K562 (cell line): ENCODE measurements at regions not wholly inside any gene's neighbourhood (a gene's known extent, or its start where the extent isn't known, plus 50 kb on each side); places are given as distances from the start of the nearest gene placed in this dataset.

Experiments
- ATAC-seq: fragments of 200-7000 bp; cut with Tn5 transposase; 3 replicates; pipeline ENCODE4 v1.9.1; 2020; ENCODE audit warnings: moderate library complexity
- BruUV-seq: library from RNA; stranded (reverse); fragments of 400-500 nt; replicated peaks from 2 replicates; lab custom pipeline; 2021; lab: Mats Ljungman, UMichigan
- CTCF ChIA-PET: fragments of 300-600 bp; formaldehyde crosslinking; extraction: SDS; loops from one replicate; lab custom pipeline; 2021; ENCODE audit warnings: low intra/inter-chr PET ratio; lab: Yijun Ruan, JAX
- POLR2A ChIA-PET: fragments of 300-600, 350-650 bp; sonication (Branson Sonifier 250); formaldehyde crosslinking; extraction: SDS; loops from one replicate; lab custom pipeline; 2021; ENCODE audit warnings: antibody characterized with exemption, inconsistent platforms; lab: Yijun Ruan, JAX
- DNase-seq, 4 experiments: peaks; one replicate each; pipeline versions ENCODE4 v3.0.0 to v3.0.0-alpha.2; 2011 to 2018; ENCODE audit warnings: low spot score in 3 of 4, mixed read lengths in 3 of 4; ENCODE audit errors: extremely low read depth in 1 of 4
- FAIRE-seq: peaks from 2 replicates; lab custom pipeline; 2011; peaks lifted over from hg19 to GRCh38; lab: Jason Lieb, UNC
- H2AFZ ChIP-seq: 2 replicates; pipeline ENCODE4 v1.6.0; 2011; ENCODE audit warnings: low read depth, low read length, control low read depth, inconsistent platforms
- H3K27ac ChIP-seq: fragments of 200-600 bp; 3 replicates; pipeline ENCODE4 v1.8.0; 2011; ENCODE audit warnings: low read depth, mild to moderate bottlenecking, control low read depth, inconsistent platforms, low read length, moderate library complexity, mixed read lengths; ENCODE audit errors: extremely low read depth
- H3K27me3 ChIP-seq, 2 experiments: fragments of 300-600 bp in 1 of 2; 2 replicates in 1 of 2; 3 replicates in 1 of 2; pipeline versions ENCODE4 v1.6.0 to v1.8.0; 2011; ENCODE audit warnings: inconsistent platforms in 2 of 2, low read length in 2 of 2, mild to moderate bottlenecking in 1 of 2, mixed read lengths in 1 of 2, moderate library complexity in 1 of 2; ENCODE audit not compliant: control insufficient read depth in 2 of 2, insufficient read depth in 2 of 2
- H3K36me3 ChIP-seq: fragments of 300-600 bp; 3 replicates; pipeline ENCODE4 v1.8.0; 2011; ENCODE audit warnings: mild to moderate bottlenecking, low read length, inconsistent platforms; ENCODE audit not compliant: control insufficient read depth, insufficient read depth
- H3K4me1 ChIP-seq, 2 experiments: fragments of 200-600 bp in 1 of 2; replicated peaks in 1 of 2; 2 replicates in 1 of 2; 3 replicates in 1 of 2; pipeline versions ENCODE4 v1.5.1 to v1.8.0; 2011; ENCODE audit warnings: inconsistent platforms in 2 of 2, low read length in 2 of 2, mild to moderate bottlenecking in 1 of 2, mixed read lengths in 1 of 2, moderate library complexity in 1 of 2; ENCODE audit not compliant: control insufficient read depth in 2 of 2, insufficient read depth in 2 of 2
- H3K4me2 ChIP-seq: 2 replicates; pipeline ENCODE4 v1.6.1; 2011; ENCODE audit warnings: low read length, control low read depth, inconsistent platforms, mixed read lengths; ENCODE audit not compliant: insufficient read depth
- H3K4me3 ChIP-seq: fragments of 200-600 bp; sonication (generic), shearing (Covaris generic); 2 replicates; pipeline ENCODE4 v1.5.1; 2016; ENCODE audit warnings: control low read depth, inconsistent platforms
- H3K79me2 ChIP-seq: fragments of 200-600 bp; 3 replicates; pipeline ENCODE4 v1.8.0; 2011; ENCODE audit warnings: low read length, inconsistent platforms; ENCODE audit not compliant: control insufficient read depth, insufficient read depth
- H3K9ac ChIP-seq, 2 experiments: 2 replicates each; pipeline versions ENCODE4 v1.6.0 to v1.6.1; 2011; ENCODE audit warnings: low read depth in 2 of 2, low read length in 2 of 2, control low read depth in 1 of 2, inconsistent platforms in 1 of 2, mild to moderate bottlenecking in 1 of 2, mixed read lengths in 1 of 2; ENCODE audit not compliant: insufficient read depth in 1 of 2
- H3K9me1 ChIP-seq: one replicate; pipeline ENCODE4 v1.6.0; 2011; ENCODE audit warnings: inconsistent platforms, mild to moderate bottlenecking, low read length, moderate library complexity; ENCODE audit not compliant: control insufficient read depth, insufficient read depth
- H3K9me3 ChIP-seq: replicated peaks from 2 replicates; pipeline ENCODE4 v1.5.1; 2011; ENCODE audit warnings: low read depth, low read length, inconsistent platforms; ENCODE audit not compliant: control insufficient read depth, insufficient read depth
- H4K20me1 ChIP-seq: replicated peaks from 2 replicates; pipeline ENCODE4 v1.6.1; 2011; ENCODE audit warnings: low read length, inconsistent platforms, mixed read lengths; ENCODE audit not compliant: control insufficient read depth, insufficient read depth
- CBX5 ChIP-seq: IDR thresholded peaks from 2 replicates; pipeline ENCODE4 v1.6.1; 2014; ENCODE audit warnings: low read depth, borderline replicate concordance
- CSDE1 ChIP-seq, 2 experiments: fragments of 450-650 bp; IDR thresholded peaks; 2 replicates each; pipeline ENCODE4 v1.6.1; 2016; ENCODE audit warnings: mild to moderate bottlenecking in 1 of 2
- KDM1A ChIP-seq, 2 experiments: fragments of 450-650 bp; IDR thresholded peaks; 2 replicates each; pipeline ENCODE4 v1.6.1; 2016; ENCODE audit warnings: mild to moderate bottlenecking in 2 of 2
- MIER1 ChIP-seq: fragments of 450-650 bp; IDR thresholded peaks from 2 replicates; pipeline ENCODE4 v1.6.1; 2016; ENCODE audit warnings: antibody characterized with exemption, mild to moderate bottlenecking, low read depth
- TBL1XR1 ChIP-seq, 2 experiments: IDR thresholded peaks; 2 replicates each; pipeline ENCODE4 v1.6.1; 2012; ENCODE audit warnings: improper control_type of control experiment in 2 of 2, low read length in 2 of 2, mild to moderate bottlenecking in 1 of 2
- XRCC5 ChIP-seq: fragments of 200-400 bp; formaldehyde crosslinking; IDR thresholded peaks from 2 replicates; pipeline ENCODE4 v1.6.1; 2017; ENCODE audit warnings: low read depth, mild to moderate bottlenecking, low read length
- ZBTB17 ChIP-seq: fragments of 450-650 bp; formaldehyde crosslinking; IDR thresholded peaks from 2 replicates; pipeline ENCODE4 v1.4.0; 2020; ENCODE audit warnings: mild to moderate bottlenecking
- ZBTB8A ChIP-seq: fragments of 450-650 bp; IDR thresholded peaks from 2 replicates; pipeline ENCODE4 v1.6.1; 2018; ENCODE audit warnings: mild to moderate bottlenecking, moderate library complexity; ENCODE audit not compliant: partially characterized antibody
- WGBS: fragments of 100-300 bp; shearing (Covaris generic); methylation state at CpG from one replicate; pipeline ENCODE4 v1.1.6; 2016; ENCODE audit warnings: low coverage, mixed read lengths; ENCODE audit not compliant: insufficient coverage; ENCODE audit errors: missing lambda C conversion rate; 5-methylcytosine and 5-hydroxymethylcytosine counted together
- in situ Hi-C: fragments of 300-500 bp; cut with MboI; formaldehyde crosslinking; loops from 4 replicates; pipeline ENCODE4 v1.15.0; 2018; ENCODE audit warnings: inconsistent platforms, mixed read lengths
- intact Hi-C: fragments of 100-400 bp; cut with micrococcal nuclease; formaldehyde crosslinking; loops from 2 replicates; pipeline ENCODE4 v1.14.2; 2022
- TF ChIP-seq, protein P1 (sequence below): sonication (generic); formaldehyde crosslinking; IDR thresholded peaks from 2 replicates; pipeline ENCODE4 v1.8.0; 2022; ENCODE audit warnings: mild to moderate bottlenecking, missing genetic modification reagents
- TF ChIP-seq, protein P2 (sequence below): sonication (generic); formaldehyde crosslinking; IDR thresholded peaks from 2 replicates; pipeline ENCODE4 v1.8.1; 2022; ENCODE audit warnings: missing genetic modification reagents

- no peaks in the 10 kb centered on the region for H3K4me1 ChIP-seq
- FAIRE-seq (no peak), DNase-seq (no peak), ATAC-seq (no peak)
- no TSS peak for BruUV-seq
- no peak overlapping the region for H3K4me2 ChIP-seq
- CTCF ChIA-PET: no interaction called here
- H3K9me1 ChIP-seq: no peaks in the 10 kb centered on the region
- in situ Hi-C loops: no loop called here
- WGBS: 0% methylated on average over 4 of the region's 4 CpGs
- H3K36me3 ChIP-seq: no peaks in the 10 kb centered on the region
- no peak for TF ChIP-seq MIER1
- no peak for TF ChIP-seq XRCC5
- no peak for TF ChIP-seq CBX5
- TF ChIP-seq CSDE1 (IDR thresholded peaks at IDR 0.05): no peak
- TF ChIP-seq, protein P1, sequence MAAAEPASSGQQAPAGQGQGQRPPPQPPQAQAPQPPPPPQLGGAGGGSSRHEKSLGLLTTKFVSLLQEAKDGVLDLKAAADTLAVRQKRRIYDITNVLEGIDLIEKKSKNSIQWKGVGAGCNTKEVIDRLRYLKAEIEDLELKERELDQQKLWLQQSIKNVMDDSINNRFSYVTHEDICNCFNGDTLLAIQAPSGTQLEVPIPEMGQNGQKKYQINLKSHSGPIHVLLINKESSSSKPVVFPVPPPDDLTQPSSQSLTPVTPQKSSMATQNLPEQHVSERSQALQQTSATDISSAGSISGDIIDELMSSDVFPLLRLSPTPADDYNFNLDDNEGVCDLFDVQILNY (CRISPR knock-in tag): no peak
- TF ChIP-seq TBL1XR1 (IDR thresholded peaks at IDR 0.05; ENCODE audit: low read length in 2 of 2): no peak
- TF ChIP-seq, protein P2, sequence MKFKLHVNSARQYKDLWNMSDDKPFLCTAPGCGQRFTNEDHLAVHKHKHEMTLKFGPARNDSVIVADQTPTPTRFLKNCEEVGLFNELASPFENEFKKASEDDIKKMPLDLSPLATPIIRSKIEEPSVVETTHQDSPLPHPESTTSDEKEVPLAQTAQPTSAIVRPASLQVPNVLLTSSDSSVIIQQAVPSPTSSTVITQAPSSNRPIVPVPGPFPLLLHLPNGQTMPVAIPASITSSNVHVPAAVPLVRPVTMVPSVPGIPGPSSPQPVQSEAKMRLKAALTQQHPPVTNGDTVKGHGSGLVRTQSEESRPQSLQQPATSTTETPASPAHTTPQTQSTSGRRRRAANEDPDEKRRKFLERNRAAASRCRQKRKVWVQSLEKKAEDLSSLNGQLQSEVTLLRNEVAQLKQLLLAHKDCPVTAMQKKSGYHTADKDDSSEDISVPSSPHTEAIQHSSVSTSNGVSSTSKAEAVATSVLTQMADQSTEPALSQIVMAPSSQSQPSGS (CRISPR knock-in tag): no peak
- no peak for TF ChIP-seq KDM1A (IDR thresholded peaks at IDR 0.05)
- no peak for TF ChIP-seq ZBTB17
- no peak for TF ChIP-seq ZBTB8A
- H2AFZ ChIP-seq: no peak overlapping the region
- H3K79me2 ChIP-seq: no peaks in the 10 kb centered on the region
- H3K4me3 ChIP-seq: no peak overlapping the region
- H3K27ac ChIP-seq: no peak overlapping the region
- intact Hi-C loops: no loop called here
- H3K9me3 ChIP-seq: no peaks in the 10 kb centered on the region
- H3K27me3 ChIP-seq: peaks cover 0 to 14% of the 10 kb centered on the region in 2 experiments; a peak in 2 of 5 replicates
- POLR2A ChIA-PET: no interaction called here
- 0 out of 2 replicates have a peak, but pooled peaks cover 3% of the 10 kb centered on the region for H4K20me1 ChIP-seq
- no peak overlapping the region for H3K9ac ChIP-seq
Measured at GRCh38 chr1:30049748-30050296, 673.6 kb downstream of the MATN1 start.
